SU-DHL-6 (cell line): ENCODE measurements at regions not wholly inside any gene's neighbourhood (a gene's known extent, or its start where the extent isn't known, plus 50 kb on each side); places are given as distances from the start of the nearest gene placed in this dataset.

ENCODE experiments used
- CTCF ChIP-seq: fragments of 200-600 bp; sonication (generic); IDR thresholded peaks from one replicate; pipeline ENCODE4 v1.5.1; 2017; ENCODE audit warnings: antibody characterized with exemption, mild to moderate bottlenecking, low read length, moderate library complexity; ENCODE audit not compliant: insufficient read depth, poor library complexity, severe bottlenecking
- EZH2phosphoT487 ChIP-seq: fragments of 200-600 bp; sonication (generic), shearing (Covaris generic); conservative IDR thresholded peaks from 2 replicates; pipeline ENCODE4 v1.6.1; 2018; ENCODE audit warnings: mild to moderate bottlenecking, antibody characterized with exemption, low read length, moderate library complexity, mixed read lengths

DNA sequence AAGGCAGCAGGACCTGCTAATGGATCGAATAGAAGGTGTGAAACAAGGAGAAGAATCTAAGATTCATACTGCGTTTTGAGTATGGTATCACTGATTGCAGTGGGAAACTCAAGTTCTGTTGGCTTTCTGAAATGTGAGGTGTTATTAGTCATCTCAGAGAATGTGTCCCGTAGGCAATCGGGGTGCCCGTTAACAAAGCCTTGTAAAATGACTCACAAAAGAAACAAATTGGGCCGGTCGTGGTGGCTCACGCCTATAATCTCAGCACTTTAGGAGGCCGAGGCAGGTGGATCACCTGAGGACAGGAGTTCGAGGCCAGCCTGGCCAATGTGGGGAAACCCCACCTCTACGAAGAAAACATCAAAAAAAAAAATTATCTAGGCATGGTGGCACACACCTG is 118.2 kb upstream of the C7orf33 start:
- TF ChIP-seq CTCF (no peak), EZH2phosphoT487 (no peak)
